ENCODE measurements at regions not wholly inside any gene's neighbourhood (a gene's known extent, or its start where the extent isn't known, plus 50 kb on each side); places are given as distances from the start of the nearest gene placed in this dataset.

GRCh38 chr5:72673180-72673579 lies 143.3 kb upstream of the TNPO1 start:
- no peak overlapping the region for H3K27ac ChIP-seq
- no peaks in the 10 kb centered on the region for H3K27me3 ChIP-seq
- intact Hi-C loops (cut with DNase I) = no loop called here
- no peaks in the 10 kb centered on the region for H3K9me3 ChIP-seq
- no peaks in the 10 kb centered on the region for H3K36me3 ChIP-seq
- ATAC-seq (no peak), DNase-seq (no peak)
- no peaks in the 10 kb centered on the region for H3K4me1 ChIP-seq
- no peak for TF ChIP-seq CTCF (IDR thresholded peaks at IDR 0.05)
- H3K4me3 ChIP-seq = no peak overlapping the region

GRCh38 chr5:72667708-72668107 lies 148.8 kb upstream of the TNPO1 start:
- Histone ChIP-seq H3K36me3 (no peaks in the 10 kb centered on the region), H3K4me1 (no peaks in the 10 kb centered on the region), H3K27ac (no peak overlapping the region), H3K27me3 (no peaks in the 10 kb centered on the region), H3K4me3 (no peak overlapping the region), H3K9me3 (no peaks in the 10 kb centered on the region)
- intact Hi-C loops (cut with DNase I) = no loop called here
- ATAC-seq (no peak), DNase-seq (no peak)
- TF ChIP-seq CTCF (IDR thresholded peaks at IDR 0.05) = no peak

- intact Hi-C loops (cut with DNase I) = no loop called here
- H3K36me3 ChIP-seq = no peaks in the 10 kb centered on the region
- H3K9me3 ChIP-seq = no peaks in the 10 kb centered on the region
- TF ChIP-seq CTCF (IDR thresholded peaks at IDR 0.05) = no peak
- no peak overlapping the region for H3K4me3 ChIP-seq
- DNase-seq (no peak), ATAC-seq (no peak)
- no peak overlapping the region for H3K27ac ChIP-seq
- no peaks in the 10 kb centered on the region for H3K27me3 ChIP-seq
- no peaks in the 10 kb centered on the region for H3K4me1 ChIP-seq
These were observed 153.5 kb upstream of the TNPO1 start for GRCh38 chr5:72662936-72663335.

- DNase-seq (no peak), ATAC-seq (no peak)
- Histone ChIP-seq H3K36me3 (no peaks in the 10 kb centered on the region), H3K4me3 (no peak overlapping the region), H3K9me3 (no peaks in the 10 kb centered on the region), H3K27ac (no peak overlapping the region), H3K27me3 (no peaks in the 10 kb centered on the region), H3K4me1 (no peaks in the 10 kb centered on the region)
- intact Hi-C loops (cut with DNase I) = no loop called here
- TF ChIP-seq CTCF (IDR thresholded peaks at IDR 0.05) = no peak
These were observed 154.2 kb upstream of the TNPO1 start for GRCh38 chr5:72662305-72662704.

GRCh38 chr5:72661405-72661804 lies 154.2 kb upstream of the ZNF366 start:
- no peak for TF ChIP-seq CTCF (IDR thresholded peaks at IDR 0.05)
- H3K27ac ChIP-seq = no peak overlapping the region
- no peaks in the 10 kb centered on the region for H3K4me1 ChIP-seq
- no peaks in the 10 kb centered on the region for H3K9me3 ChIP-seq
- H3K36me3 ChIP-seq = no peaks in the 10 kb centered on the region
- H3K27me3 ChIP-seq = no peaks in the 10 kb centered on the region
- H3K4me3 ChIP-seq = no peak overlapping the region
- intact Hi-C loops (cut with DNase I) = no loop called here
- no peak for DNase-seq
- no peak for ATAC-seq

GRCh38 chr5:72659726-72660125 lies 152.5 kb upstream of the ZNF366 start:
- intact Hi-C loops (cut with DNase I) = no loop called here
- no peaks in the 10 kb centered on the region for H3K9me3 ChIP-seq

More at GRCh38 chr5:72659726-72660125, 152.5 kb upstream of the ZNF366 start:
- Histone ChIP-seq H3K4me1 (no peaks in the 10 kb centered on the region), H3K27ac (no peak overlapping the region), H3K4me3 (no peak overlapping the region), H3K36me3 (no peaks in the 10 kb centered on the region), H3K27me3 (no peaks in the 10 kb centered on the region)
- DNase-seq (no peak), ATAC-seq (no peak)
- TF ChIP-seq CTCF (IDR thresholded peaks at IDR 0.05) = no peak

Data from upper lobe of right lung (tissue), 1 donor.